Hepatocyte (in vitro differentiated cells): ENCODE measurements at regions not wholly inside any gene's neighbourhood (a gene's known extent, or its start where the extent isn't known, plus 50 kb on each side); places are given as distances from the start of the nearest gene placed in this dataset.

Experiments used
- DNase-seq: peaks from one replicate; pipeline ENCODE4 v3.0.0-alpha.2; 2016; ENCODE audit warnings: low spot score
- H2AFZ ChIP-seq: fragments of 200-600 bp; sonication (generic); 2 replicates; pipeline ENCODE4 v1.6.0; 2016; ENCODE audit warnings: antibody characterized with exemption, mild to moderate bottlenecking
- H3K27ac ChIP-seq: fragments of 200-600 bp; sonication (generic); 2 replicates; pipeline ENCODE4 v1.5.1; 2016; ENCODE audit warnings: mild to moderate bottlenecking
- H3K27me3 ChIP-seq: fragments of 200-600 bp; sonication (generic); 2 replicates; pipeline ENCODE4 v1.6.1; 2016
- H3K36me3 ChIP-seq: fragments of 200-600 bp; sonication (generic); replicated peaks from 2 replicates; pipeline ENCODE4 v1.5.1; 2016; ENCODE audit warnings: low read depth; ENCODE audit not compliant: insufficient read depth
- H3K4me1 ChIP-seq: fragments of 200-600 bp; sonication (generic); 2 replicates; pipeline ENCODE4 v1.5.1; 2016; ENCODE audit warnings: mild to moderate bottlenecking, moderate library complexity; ENCODE audit not compliant: insufficient read depth
- H3K4me2 ChIP-seq: fragments of 200-600 bp; sonication (generic); 2 replicates; pipeline ENCODE4 v1.6.0; 2016
- H3K4me3 ChIP-seq: fragments of 200-600 bp; sonication (generic); 2 replicates; pipeline ENCODE4 v1.5.1; 2016; ENCODE audit warnings: mild to moderate bottlenecking
- H3K79me2 ChIP-seq: fragments of 200-600 bp; sonication (generic); 2 replicates; pipeline ENCODE4 v1.6.0; 2017; ENCODE audit warnings: mild to moderate bottlenecking
- H3K9me2 ChIP-seq: fragments of 200-600 bp; sonication (generic); replicated peaks from 2 replicates; pipeline ENCODE4 v1.6.0; 2017; ENCODE audit warnings: mild to moderate bottlenecking; ENCODE audit not compliant: insufficient read depth
- H3K9me3 ChIP-seq: fragments of 200-600 bp; sonication (generic); 2 replicates; pipeline ENCODE4 v1.5.1; 2016; ENCODE audit warnings: low read depth, mild to moderate bottlenecking
- H4K20me1 ChIP-seq: fragments of 200-600 bp; sonication (generic); 2 replicates; pipeline ENCODE4 v1.6.0; 2016; ENCODE audit warnings: mild to moderate bottlenecking; ENCODE audit not compliant: insufficient read depth, poor library complexity, severe bottlenecking
- EZH2 ChIP-seq: fragments of 200-600 bp; sonication (generic); IDR thresholded peaks from 2 replicates; pipeline ENCODE4 v1.6.1; 2016; ENCODE audit warnings: antibody characterized with exemption, mild to moderate bottlenecking, borderline replicate concordance
- EZH2phosphoT487 ChIP-seq: fragments of 200-600 bp; sonication (generic); IDR thresholded peaks from one replicate; pipeline ENCODE4 v1.6.1; 2018; ENCODE audit warnings: antibody characterized with exemption, mild to moderate bottlenecking, low read depth, moderate library complexity; ENCODE audit not compliant: unreplicated experiment, severe bottlenecking
- WGBS: methylation state at CpG from one replicate; pipeline ENCODE4 v1.1.6; 2016; ENCODE audit warnings: low lambda C conversion rate; ENCODE audit errors: missing lambda C conversion rate; 5-methylcytosine and 5-hydroxymethylcytosine counted together
- TF ChIP-seq, protein P1 (sequence below): fragments of 200-600 bp; sonication (generic); IDR thresholded peaks from 2 replicates; pipeline ENCODE4 v1.5.1; 2016; ENCODE audit warnings: antibody characterized with exemption, mild to moderate bottlenecking; ENCODE audit not compliant: poor library complexity

GRCh38 chr7:106337754-106338153, 53.0 kb upstream of the NAMPT start:
- H3K4me2 ChIP-seq, result no peak overlapping the region
- H3K9me3 ChIP-seq, result no peaks in the 10 kb centered on the region
- no peak overlapping the region for H3K4me3 ChIP-seq
- 59% methylated on average over 2 of the region's 2 CpGs for WGBS
- no peaks in the 10 kb centered on the region for H3K27me3 ChIP-seq
- no peak overlapping the region for H2AFZ ChIP-seq
- no peaks in the 10 kb centered on the region for H3K79me2 ChIP-seq
- TF ChIP-seq, protein P1, sequence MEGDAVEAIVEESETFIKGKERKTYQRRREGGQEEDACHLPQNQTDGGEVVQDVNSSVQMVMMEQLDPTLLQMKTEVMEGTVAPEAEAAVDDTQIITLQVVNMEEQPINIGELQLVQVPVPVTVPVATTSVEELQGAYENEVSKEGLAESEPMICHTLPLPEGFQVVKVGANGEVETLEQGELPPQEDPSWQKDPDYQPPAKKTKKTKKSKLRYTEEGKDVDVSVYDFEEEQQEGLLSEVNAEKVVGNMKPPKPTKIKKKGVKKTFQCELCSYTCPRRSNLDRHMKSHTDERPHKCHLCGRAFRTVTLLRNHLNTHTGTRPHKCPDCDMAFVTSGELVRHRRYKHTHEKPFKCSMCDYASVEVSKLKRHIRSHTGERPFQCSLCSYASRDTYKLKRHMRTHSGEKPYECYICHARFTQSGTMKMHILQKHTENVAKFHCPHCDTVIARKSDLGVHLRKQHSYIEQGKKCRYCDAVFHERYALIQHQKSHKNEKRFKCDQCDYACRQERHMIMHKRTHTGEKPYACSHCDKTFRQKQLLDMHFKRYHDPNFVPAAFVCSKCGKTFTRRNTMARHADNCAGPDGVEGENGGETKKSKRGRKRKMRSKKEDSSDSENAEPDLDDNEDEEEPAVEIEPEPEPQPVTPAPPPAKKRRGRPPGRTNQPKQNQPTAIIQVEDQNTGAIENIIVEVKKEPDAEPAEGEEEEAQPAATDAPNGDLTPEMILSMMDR, result no peak
- no peak for TF ChIP-seq EZH2phosphoT487
- no peak for TF ChIP-seq EZH2
- no peak for DNase-seq
- H3K36me3 ChIP-seq, result no peaks in the 10 kb centered on the region
- H4K20me1 ChIP-seq, result no peaks in the 10 kb centered on the region
- no peaks in the 10 kb centered on the region for H3K9me2 ChIP-seq
- no peak overlapping the region for H3K27ac ChIP-seq
- no peaks in the 10 kb centered on the region for H3K4me1 ChIP-seq

- H3K36me3 ChIP-seq, result no peaks in the 10 kb centered on the region
- H2AFZ ChIP-seq, result no peak overlapping the region
- no peaks in the 10 kb centered on the region for H3K9me3 ChIP-seq
- no peaks in the 10 kb centered on the region for H3K79me2 ChIP-seq
- H3K27me3 ChIP-seq, result no peaks in the 10 kb centered on the region
- no peak for DNase-seq
- no peak overlapping the region for H3K27ac ChIP-seq
- H3K4me3 ChIP-seq, result no peak overlapping the region
- no peaks in the 10 kb centered on the region for H3K4me1 ChIP-seq
- H4K20me1 ChIP-seq, result no peaks in the 10 kb centered on the region
- no peak for TF ChIP-seq EZH2phosphoT487
- TF ChIP-seq, protein P1, result no peak
- no peak for TF ChIP-seq EZH2
- no peaks in the 10 kb centered on the region for H3K9me2 ChIP-seq
- no peak overlapping the region for H3K4me2 ChIP-seq
Observed at GRCh38 chr7:106335814-106336213, 51.0 kb upstream of the NAMPT start.
